IMR-90 (cell line): ENCODE measurements at regions not wholly inside any gene's neighbourhood (a gene's known extent, or its start where the extent isn't known, plus 50 kb on each side); places are given as distances from the start of the nearest gene placed in this dataset.

ENCODE experiments used
- ATAC-seq: fragments of 200-7000 bp; cut with Tn5 transposase; 2 replicates; pipeline ENCODE4 v1.9.1; 2020; ENCODE audit warnings: low read depth, mild to moderate bottlenecking, moderate library complexity
- BruUV-seq: library from RNA; stranded (reverse); fragments of 400-500 nt; replicated peaks from 2 replicates; lab custom pipeline; 2021; lab: Mats Ljungman, UMichigan
- CTCF ChIA-PET: fragments of 300-600 bp; formaldehyde crosslinking; extraction: SDS; loops from one replicate; lab custom pipeline; 2021; ENCODE audit warnings: antibody characterized with exemption; lab: Yijun Ruan, JAX
- POLR2A ChIA-PET: fragments of 300-600 bp; sonication (Branson Sonifier 250); formaldehyde crosslinking; loops from one replicate; lab custom pipeline; 2022; ENCODE audit warnings: antibody characterized with exemption; ENCODE audit not compliant: unreplicated experiment; lab: Charles Lee
- DNase-seq: peaks from one replicate; pipeline ENCODE4 v3.0.0; 2013
- H2AFZ ChIP-seq: replicated peaks from 2 replicates; pipeline ENCODE3; 2013; ENCODE audit warnings: low read length, mild to moderate bottlenecking; ENCODE audit not compliant: poor library complexity
- H2AK5ac ChIP-seq: 2 replicates; pipeline ENCODE4 v1.6.1; 2013; ENCODE audit warnings: low read depth, low read length, inconsistent platforms
- H2AK9ac ChIP-seq: replicated peaks from 2 replicates; pipeline ENCODE3; 2013; ENCODE audit warnings: mild to moderate bottlenecking, low read depth, low read length, moderate library complexity; ENCODE audit not compliant: poor library complexity
- H2BK120ac ChIP-seq: 2 replicates; pipeline ENCODE4 v1.6.1; 2013; ENCODE audit warnings: low read depth, low read length, inconsistent platforms
- H2BK15ac ChIP-seq: 3 replicates; pipeline ENCODE4 v1.6.1; 2013; ENCODE audit warnings: low read depth, low read length, inconsistent platforms
- H2BK20ac ChIP-seq: 2 replicates; pipeline ENCODE4 v1.6.1; 2013; ENCODE audit warnings: low read depth, mild to moderate bottlenecking, inconsistent platforms, low read length, moderate library complexity
- H2BK5ac ChIP-seq: 2 replicates; pipeline ENCODE4 v1.6.1; 2013; ENCODE audit warnings: mild to moderate bottlenecking, low read depth, low read length, inconsistent platforms; ENCODE audit not compliant: poor library complexity, severe bottlenecking
- H3K14ac ChIP-seq: replicated peaks from 2 replicates; pipeline ENCODE4 v1.6.1; 2013; ENCODE audit warnings: low read depth, low read length, inconsistent platforms
- H3K18ac ChIP-seq: 2 replicates; pipeline ENCODE4 v1.6.1; 2013; ENCODE audit warnings: low read depth, low read length, control low read depth
- H3K23ac ChIP-seq: 2 replicates; pipeline ENCODE4 v1.6.1; 2013; ENCODE audit warnings: low read depth, low read length, inconsistent platforms
- H3K27ac ChIP-seq: 2 replicates; pipeline ENCODE4 v1.5.1; 2013; ENCODE audit warnings: mild to moderate bottlenecking, control low read depth, low read length; ENCODE audit not compliant: insufficient read depth
- H3K27me3 ChIP-seq: 2 replicates; pipeline ENCODE4 v1.6.1; 2013; ENCODE audit warnings: low read length; ENCODE audit not compliant: control insufficient read depth, insufficient read depth
- H3K36me3 ChIP-seq: 2 replicates; pipeline ENCODE4 v1.6.1; 2013; ENCODE audit warnings: low read length, mixed read lengths; ENCODE audit not compliant: control insufficient read depth, insufficient read depth
- H3K4ac ChIP-seq: 2 replicates; pipeline ENCODE4 v1.6.1; 2013; ENCODE audit warnings: low read depth, low read length, inconsistent platforms
- H3K4me1 ChIP-seq: 2 replicates; pipeline ENCODE4 v1.6.1; 2013; ENCODE audit warnings: low read length, mixed read lengths; ENCODE audit not compliant: control insufficient read depth, insufficient read depth
- H3K4me2 ChIP-seq: 2 replicates; pipeline ENCODE4 v1.6.1; 2013; ENCODE audit warnings: low read depth, mild to moderate bottlenecking, control low read depth, low read length, moderate library complexity
- H3K4me3 ChIP-seq: 2 replicates; pipeline ENCODE4 v1.5.1; 2013; ENCODE audit warnings: low read depth, mild to moderate bottlenecking, control low read depth, low read length, moderate library complexity; ENCODE audit not compliant: insufficient read depth
- H3K56ac ChIP-seq: 2 replicates; pipeline ENCODE4 v1.6.1; 2013; ENCODE audit warnings: low read length, inconsistent platforms; ENCODE audit not compliant: insufficient read depth; ENCODE audit errors: extremely low read depth
- H3K79me1 ChIP-seq, 2 experiments: 2 replicates each; pipeline ENCODE4 v1.6.1; 2013; ENCODE audit warnings: low read length in 2 of 2, inconsistent platforms in 1 of 2, low read depth in 1 of 2
- H3K9ac ChIP-seq: 2 replicates; pipeline ENCODE4 v1.6.1; 2013; ENCODE audit warnings: low read depth, low read length, control low read depth
- H3K9me1 ChIP-seq: 2 replicates; pipeline ENCODE4 v1.6.1; 2013; ENCODE audit warnings: low read length, inconsistent platforms; ENCODE audit not compliant: insufficient read depth
- H3K9me3 ChIP-seq: 2 replicates; pipeline ENCODE4 v1.6.1; 2013; ENCODE audit warnings: low read length; ENCODE audit not compliant: control insufficient read depth, insufficient read depth
- H4K20me1 ChIP-seq: 2 replicates; pipeline ENCODE4 v1.6.1; 2013; ENCODE audit warnings: low read length, inconsistent platforms; ENCODE audit not compliant: insufficient read depth
- H4K5ac ChIP-seq: 2 replicates; pipeline ENCODE4 v1.6.1; 2013; ENCODE audit warnings: mild to moderate bottlenecking, low read depth, low read length, control low read depth
- H4K8ac ChIP-seq, 2 experiments: 2 replicates each; pipeline ENCODE4 v1.6.1; 2013; ENCODE audit warnings: low read depth in 2 of 2, low read length in 2 of 2, control low read depth in 1 of 2, inconsistent platforms in 1 of 2
- H4K91ac ChIP-seq: 2 replicates; pipeline ENCODE4 v1.6.1; 2013; ENCODE audit warnings: low read depth, low read length, inconsistent platforms; ENCODE audit not compliant: insufficient read depth
- CEBPB ChIP-seq: IDR thresholded peaks from 2 replicates; pipeline ENCODE4 v1.6.1; 2012; ENCODE audit warnings: low read depth, low read length, improper control_type of control experiment
- SMC3 ChIP-seq: fragments of 150-350 bp; IDR thresholded peaks from 2 replicates; pipeline ENCODE4 v1.6.1; 2016; ENCODE audit warnings: low read depth, mild to moderate bottlenecking, antibody characterized with exemption, low read length, moderate library complexity
- USF2 ChIP-seq: fragments of 150-350 bp; IDR thresholded peaks from 2 replicates; pipeline ENCODE4 v1.6.1; 2017; ENCODE audit warnings: mild to moderate bottlenecking, antibody characterized with exemption, low read length, low read depth
- WGBS, 2 experiments: methylation state at CpG; one replicate each; pipeline versions ENCODE4 v1.1.5 to v1.1.7; 2013; ENCODE audit warnings: missing lambda C conversion rate in 2 of 2; ENCODE audit not compliant: insufficient read length in 1 of 2; ENCODE audit errors: extremely low coverage in 2 of 2; 5-methylcytosine and 5-hydroxymethylcytosine counted together
- dilution Hi-C: fragments of 300-500 bp; cut with HindIII; formaldehyde crosslinking; loops from one replicate; pipeline ENCODE4 v1.14.3; 2018; ENCODE audit warnings: low sequenced_read_pairs; ENCODE audit not compliant: unreplicated experiment
- in situ Hi-C: fragments of 300-500 bp; cut with MboI; formaldehyde crosslinking; loops from 3 replicates; pipeline ENCODE4 v1.14.3; 2019; ENCODE audit warnings: low sequenced_read_pairs, inconsistent platforms, mixed read lengths
- intact Hi-C: fragments of 100-400 bp; cut with micrococcal nuclease; formaldehyde crosslinking; loops from 2 replicates; pipeline ENCODE4 v1.10.0; 2022

- no CpG with 5 or more reads among the region's 1 CpG for WGBS, 2 experiments
- in situ Hi-C loops (no loop called here), intact Hi-C loops (loop anchor here (5.0 kb wide), 1 partner anchor 592 kb away; no protein-coding TSS in a partner anchor)
Measured at GRCh38 chr2:145749556-145749955, 1229.6 kb upstream of the ZEB2 start.

More at GRCh38 chr2:145749556-145749955, 1229.6 kb upstream of the ZEB2 start:
- Histone ChIP-seq H3K14ac (no peak overlapping the region), H3K27me3 (no peaks in the 10 kb centered on the region), H4K20me1 (no peaks in the 10 kb centered on the region), H3K4me1 (peaks cover 14% of the 10 kb centered on the region), H4K5ac (no peak overlapping the region), H3K18ac (no peak overlapping the region), H2AK5ac (no peak overlapping the region), H2BK20ac (no peak overlapping the region), H3K56ac (no peak overlapping the region), H4K8ac (no peak overlapping the region), H3K36me3 (no peaks in the 10 kb centered on the region), H2BK15ac (no peak overlapping the region), H3K4me2 (no peak overlapping the region), H3K4me3 (no peak overlapping the region), H3K9me1 (peaks cover 9% of the 10 kb centered on the region; the same call in 1 of the 2 replicates), H3K9ac (no peak overlapping the region), H3K27ac (no peak overlapping the region), H2AK9ac (no peak overlapping the region), H3K9me3 (no peaks in the 10 kb centered on the region), H4K91ac (no peak overlapping the region), H3K79me1 (no peaks in the 10 kb centered on the region), H2AFZ (no peak overlapping the region), H3K4ac (no peak overlapping the region), H2BK5ac (no peak overlapping the region), H3K23ac (no peak overlapping the region), H2BK120ac (no peak overlapping the region)
- TF ChIP-seq CEBPB (peak; percentile 50; the same call in 1 of the 2 replicates), SMC3 (no peak), USF2 (no peak)
- BruUV-seq = no TSS peak
- ChIA-PET POLR2A (no interaction called here), CTCF (no interaction called here)
- DNase-seq = no peak
- dilution Hi-C loops = no loop called here
- ATAC-seq = no peak
